BJ (cell line): ENCODE measurements at regions not wholly inside any gene's neighbourhood (a gene's known extent, or its start where the extent isn't known, plus 50 kb on each side); places are given as distances from the start of the nearest gene placed in this dataset.

Experiments used
- CTCF ChIA-PET: fragments of 350-600 bp; formaldehyde crosslinking; extraction: SDS; loops from one replicate; lab custom pipeline; 2021; ENCODE audit warnings: antibody characterized with exemption, inconsistent platforms; lab: Yijun Ruan, JAX
- POLR2A ChIA-PET: fragments of 300-600 bp; sonication (Branson Sonifier 250); formaldehyde crosslinking; extraction: SDS; loops from one replicate; lab custom pipeline; 2021; ENCODE audit warnings: antibody characterized with exemption; lab: Charles Lee
- DNase-seq: peaks from one replicate; pipeline ENCODE4 v3.0.0-alpha.2; 2011; ENCODE audit warnings: low read depth
- H3K27me3 ChIP-seq: 2 replicates; pipeline ENCODE4 v1.6.0; 2011; ENCODE audit warnings: low read length; ENCODE audit not compliant: control insufficient read depth, insufficient read depth
- H3K36me3 ChIP-seq: 2 replicates; pipeline ENCODE4 v1.5.1; 2011; ENCODE audit warnings: low read length; ENCODE audit not compliant: control insufficient read depth, insufficient read depth
- H3K4me3 ChIP-seq: 2 replicates; pipeline ENCODE4 v1.5.1; 2011; ENCODE audit warnings: low read depth, mild to moderate bottlenecking, control low read depth, low read length
- TF ChIP-seq, protein P1 (sequence below): IDR thresholded peaks from 2 replicates; pipeline ENCODE4 v1.5.1; 2011; ENCODE audit warnings: low read depth, mild to moderate bottlenecking, control low read depth, inconsistent platforms, low read length, moderate library complexity; ENCODE audit not compliant: insufficient read depth

- H3K27me3 ChIP-seq, result no peaks in the 10 kb centered on the region
- TF ChIP-seq, protein P1, sequence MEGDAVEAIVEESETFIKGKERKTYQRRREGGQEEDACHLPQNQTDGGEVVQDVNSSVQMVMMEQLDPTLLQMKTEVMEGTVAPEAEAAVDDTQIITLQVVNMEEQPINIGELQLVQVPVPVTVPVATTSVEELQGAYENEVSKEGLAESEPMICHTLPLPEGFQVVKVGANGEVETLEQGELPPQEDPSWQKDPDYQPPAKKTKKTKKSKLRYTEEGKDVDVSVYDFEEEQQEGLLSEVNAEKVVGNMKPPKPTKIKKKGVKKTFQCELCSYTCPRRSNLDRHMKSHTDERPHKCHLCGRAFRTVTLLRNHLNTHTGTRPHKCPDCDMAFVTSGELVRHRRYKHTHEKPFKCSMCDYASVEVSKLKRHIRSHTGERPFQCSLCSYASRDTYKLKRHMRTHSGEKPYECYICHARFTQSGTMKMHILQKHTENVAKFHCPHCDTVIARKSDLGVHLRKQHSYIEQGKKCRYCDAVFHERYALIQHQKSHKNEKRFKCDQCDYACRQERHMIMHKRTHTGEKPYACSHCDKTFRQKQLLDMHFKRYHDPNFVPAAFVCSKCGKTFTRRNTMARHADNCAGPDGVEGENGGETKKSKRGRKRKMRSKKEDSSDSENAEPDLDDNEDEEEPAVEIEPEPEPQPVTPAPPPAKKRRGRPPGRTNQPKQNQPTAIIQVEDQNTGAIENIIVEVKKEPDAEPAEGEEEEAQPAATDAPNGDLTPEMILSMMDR, result no peak
- no peaks in the 10 kb centered on the region for H3K36me3 ChIP-seq
- CTCF ChIA-PET, result no interaction called here
- H3K4me3 ChIP-seq, result no peak overlapping the region
- DNase-seq, result no peak
- POLR2A ChIA-PET, result no interaction called here
These were observed 143.7 kb upstream of the GRM3 start for GRCh38 chr7:86499986-86500385.

- no peak for DNase-seq
- CTCF ChIA-PET, result no interaction called here
- POLR2A ChIA-PET, result no interaction called here
These were observed 157.9 kb upstream of the GRM3 start for GRCh38 chr7:86485827-86486226.

GRCh38 chr7:86479144-86479543 lies 164.6 kb upstream of the GRM3 start:
- Histone ChIP-seq H3K36me3 (no peaks in the 10 kb centered on the region), H3K27me3 (no peaks in the 10 kb centered on the region), H3K4me3 (no peak overlapping the region)
- TF ChIP-seq, protein P1, result no peak
- ChIA-PET POLR2A (no interaction called here), CTCF (no interaction called here)
- DNase-seq, result no peak

More at GRCh38 chr7:86485827-86486226, 157.9 kb upstream of the GRM3 start:
- H3K27me3 ChIP-seq, result no peaks in the 10 kb centered on the region
- H3K36me3 ChIP-seq, result no peaks in the 10 kb centered on the region
- TF ChIP-seq, protein P1, result no peak
- no peak overlapping the region for H3K4me3 ChIP-seq

- CTCF ChIA-PET, result no interaction called here
- no peaks in the 10 kb centered on the region for H3K27me3 ChIP-seq
- H3K36me3 ChIP-seq, result no peaks in the 10 kb centered on the region
- POLR2A ChIA-PET, result no interaction called here
- TF ChIP-seq, protein P1, result no peak
- no peak for DNase-seq
- no peak overlapping the region for H3K4me3 ChIP-seq
These were observed 166.3 kb upstream of the GRM3 start for GRCh38 chr7:86477343-86477935.

GRCh38 chr7:86470763-86471162 lies 172.9 kb upstream of the GRM3 start:
- Histone ChIP-seq H3K4me3 (no peak overlapping the region), H3K36me3 (no peaks in the 10 kb centered on the region), H3K27me3 (no peaks in the 10 kb centered on the region)
- no peak for DNase-seq
- TF ChIP-seq, protein P1, result no peak
- POLR2A ChIA-PET, result no interaction called here
- CTCF ChIA-PET, result no interaction called here
